Epithelial cell of proximal tubule (primary cell): ENCODE measurements at regions not wholly inside any gene's neighbourhood (a gene's known extent, or its start where the extent isn't known, plus 50 kb on each side); places are given as distances from the start of the nearest gene placed in this dataset.

Experiments used
- DNase-seq: peaks from one replicate; pipeline ENCODE4 v3.0.0-alpha.2; 2011; ENCODE audit warnings: low read depth
- H3K4me3 ChIP-seq: 2 replicates; pipeline ENCODE4 v1.5.1; 2011; ENCODE audit warnings: low read depth, mild to moderate bottlenecking, low read length
- TF ChIP-seq, protein P1 (sequence below): conservative IDR thresholded peaks from 2 replicates; pipeline ENCODE4 v1.5.1; 2012; ENCODE audit warnings: low read depth, mild to moderate bottlenecking, low read length

DNA sequence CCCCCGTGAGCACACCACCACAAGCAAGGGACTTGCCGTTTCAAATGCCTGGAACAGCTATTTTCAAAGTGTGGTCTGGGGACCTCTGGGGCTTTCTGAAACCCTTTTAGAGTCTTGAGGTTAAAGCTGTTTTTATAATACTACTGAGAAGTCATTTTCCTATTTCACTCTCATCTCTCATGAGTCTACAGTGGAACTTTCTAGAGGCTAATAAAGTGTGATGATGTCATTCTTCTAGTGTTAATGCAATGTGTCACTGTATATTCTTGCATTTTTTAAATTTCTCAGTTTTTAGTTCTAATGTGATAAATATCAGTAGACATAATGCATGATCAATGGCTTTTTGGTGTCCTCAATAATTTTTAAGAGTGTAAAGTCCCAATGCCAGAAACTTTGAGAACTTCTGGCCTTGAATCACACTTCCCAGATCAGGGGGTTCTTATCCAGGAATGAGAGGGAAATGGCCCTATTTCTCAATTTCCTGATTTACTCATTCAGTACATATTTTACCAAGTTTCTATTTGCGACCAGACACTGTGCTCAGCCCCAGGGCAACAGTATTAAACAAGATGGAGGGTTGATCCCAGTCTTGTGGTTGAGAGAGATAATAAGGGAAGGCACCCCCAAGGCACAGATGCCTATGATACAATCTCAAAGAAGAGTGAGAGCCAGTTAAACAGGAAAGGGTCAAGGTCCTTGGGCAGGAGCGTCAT is 444.0 kb downstream of the HS3ST3B1 start:
- no peak overlapping the region for H3K4me3 ChIP-seq
- DNase-seq = no peak
- TF ChIP-seq, protein P1, sequence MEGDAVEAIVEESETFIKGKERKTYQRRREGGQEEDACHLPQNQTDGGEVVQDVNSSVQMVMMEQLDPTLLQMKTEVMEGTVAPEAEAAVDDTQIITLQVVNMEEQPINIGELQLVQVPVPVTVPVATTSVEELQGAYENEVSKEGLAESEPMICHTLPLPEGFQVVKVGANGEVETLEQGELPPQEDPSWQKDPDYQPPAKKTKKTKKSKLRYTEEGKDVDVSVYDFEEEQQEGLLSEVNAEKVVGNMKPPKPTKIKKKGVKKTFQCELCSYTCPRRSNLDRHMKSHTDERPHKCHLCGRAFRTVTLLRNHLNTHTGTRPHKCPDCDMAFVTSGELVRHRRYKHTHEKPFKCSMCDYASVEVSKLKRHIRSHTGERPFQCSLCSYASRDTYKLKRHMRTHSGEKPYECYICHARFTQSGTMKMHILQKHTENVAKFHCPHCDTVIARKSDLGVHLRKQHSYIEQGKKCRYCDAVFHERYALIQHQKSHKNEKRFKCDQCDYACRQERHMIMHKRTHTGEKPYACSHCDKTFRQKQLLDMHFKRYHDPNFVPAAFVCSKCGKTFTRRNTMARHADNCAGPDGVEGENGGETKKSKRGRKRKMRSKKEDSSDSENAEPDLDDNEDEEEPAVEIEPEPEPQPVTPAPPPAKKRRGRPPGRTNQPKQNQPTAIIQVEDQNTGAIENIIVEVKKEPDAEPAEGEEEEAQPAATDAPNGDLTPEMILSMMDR = no peak

DNA sequence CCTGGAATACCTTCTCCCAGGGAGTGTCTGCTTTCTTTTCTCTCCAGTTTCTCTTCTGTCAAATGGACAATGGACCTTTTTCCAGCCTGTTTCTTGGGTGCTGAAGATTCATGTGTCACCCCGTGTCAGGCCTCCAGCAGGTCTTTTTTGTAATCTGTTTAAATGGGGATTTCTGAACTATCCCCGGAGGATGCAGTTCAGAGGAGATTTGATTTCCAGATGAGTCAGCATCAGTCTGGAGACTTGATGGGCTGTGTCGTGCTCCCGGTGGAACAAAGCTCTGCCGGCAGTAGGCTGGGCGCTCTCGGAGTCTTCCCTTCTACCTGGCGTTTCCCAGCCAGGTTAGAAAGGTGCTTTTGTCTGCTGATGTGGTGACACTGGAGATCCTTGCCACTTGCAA is 440.6 kb downstream of the HS3ST3B1 start:
- TF ChIP-seq, protein P1 = no peak
- H3K4me3 ChIP-seq = no peak overlapping the region
- no peak for DNase-seq

DNA sequence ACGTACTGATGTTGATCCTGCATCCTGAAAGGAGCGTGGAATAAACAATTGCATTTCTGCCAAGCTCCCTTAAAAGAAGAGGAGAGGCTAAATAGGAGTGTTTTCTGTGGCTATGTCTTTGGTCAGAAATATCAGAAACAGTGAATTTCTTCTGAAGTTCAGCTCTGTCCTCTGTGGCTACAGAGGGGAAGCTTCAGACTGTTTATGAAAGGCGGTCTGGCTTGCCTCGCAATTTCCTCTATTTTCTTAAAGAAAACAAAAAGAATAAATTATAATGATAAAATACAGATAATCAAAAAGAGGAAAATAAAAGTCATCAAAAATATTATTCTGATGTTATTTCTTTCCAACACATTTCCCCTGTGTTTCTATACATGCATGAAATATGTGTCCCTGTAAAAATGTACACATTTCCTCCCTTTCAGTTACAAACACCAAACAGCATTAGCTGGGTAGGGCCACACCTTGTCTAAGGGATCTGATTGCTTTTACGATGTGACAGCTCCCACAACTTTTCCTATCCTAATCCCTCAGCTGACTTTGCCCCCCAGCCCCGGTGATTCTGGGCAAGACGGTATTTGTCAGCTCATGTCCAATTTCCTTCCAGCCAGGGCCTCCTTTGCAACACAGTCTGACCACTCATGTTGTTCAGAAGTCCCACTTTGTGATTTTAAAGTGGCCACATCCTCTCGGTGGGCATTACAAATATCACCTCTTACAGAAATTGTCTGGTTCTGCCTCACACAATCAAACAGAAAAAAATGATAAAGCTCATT is 439.0 kb downstream of the HS3ST3B1 start:
- H3K4me3 ChIP-seq = no peak overlapping the region
- TF ChIP-seq, protein P1 = no peak
- DNase-seq = no peak

DNA sequence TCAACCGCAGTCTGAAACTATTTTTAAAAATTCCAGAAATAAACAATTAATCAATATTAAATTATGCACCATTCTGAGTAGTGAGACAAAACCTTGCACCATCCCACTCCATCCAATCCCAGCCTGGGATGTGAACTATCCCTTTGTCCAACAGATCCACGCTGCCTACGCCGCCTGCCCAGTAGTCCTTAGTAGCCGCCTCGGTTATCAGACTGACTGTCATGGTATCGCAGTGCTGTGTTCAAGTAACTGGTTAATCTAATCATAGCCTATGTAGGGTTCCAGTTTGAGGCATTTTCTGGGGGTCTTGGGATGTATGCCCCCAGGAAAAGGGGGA is 437.7 kb downstream of the HS3ST3B1 start:
- DNase-seq = no peak
- TF ChIP-seq, protein P1 = no peak
- no peak overlapping the region for H3K4me3 ChIP-seq

DNA sequence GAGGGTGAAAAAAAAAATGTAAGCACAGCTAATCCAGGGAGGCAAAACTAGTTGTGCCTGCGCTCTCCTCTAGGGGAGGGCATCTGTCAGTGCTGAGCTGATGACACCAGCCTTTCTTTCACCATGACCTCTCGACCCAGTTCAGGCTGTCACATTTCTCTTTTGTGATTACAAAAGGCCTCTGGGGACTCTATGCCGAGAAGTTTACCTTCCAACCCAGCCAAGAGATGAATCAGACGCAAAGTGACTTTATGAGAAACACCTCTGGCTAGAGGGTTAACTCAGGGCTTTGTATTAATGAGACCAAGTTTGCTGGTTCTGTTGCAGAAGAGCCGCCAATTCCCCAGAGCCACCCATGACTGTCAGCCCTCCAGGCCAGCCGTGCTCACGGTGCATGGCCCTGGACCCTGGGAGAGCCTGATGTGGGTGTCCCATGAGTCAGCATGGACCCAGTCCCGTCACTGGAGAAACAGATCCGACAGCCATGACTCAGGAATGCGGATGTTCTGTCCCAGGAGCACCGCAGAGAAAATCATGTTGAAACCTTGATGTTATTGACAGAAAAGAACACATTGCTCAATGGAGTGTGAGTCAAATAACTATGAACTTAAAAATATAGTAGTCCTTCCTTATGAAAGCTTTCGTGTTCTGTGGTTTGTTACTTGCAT is 437.2 kb downstream of the HS3ST3B1 start:
- TF ChIP-seq, protein P1 = no peak
- peak; percentile 9 for DNase-seq
- no peak overlapping the region for H3K4me3 ChIP-seq

DNA sequence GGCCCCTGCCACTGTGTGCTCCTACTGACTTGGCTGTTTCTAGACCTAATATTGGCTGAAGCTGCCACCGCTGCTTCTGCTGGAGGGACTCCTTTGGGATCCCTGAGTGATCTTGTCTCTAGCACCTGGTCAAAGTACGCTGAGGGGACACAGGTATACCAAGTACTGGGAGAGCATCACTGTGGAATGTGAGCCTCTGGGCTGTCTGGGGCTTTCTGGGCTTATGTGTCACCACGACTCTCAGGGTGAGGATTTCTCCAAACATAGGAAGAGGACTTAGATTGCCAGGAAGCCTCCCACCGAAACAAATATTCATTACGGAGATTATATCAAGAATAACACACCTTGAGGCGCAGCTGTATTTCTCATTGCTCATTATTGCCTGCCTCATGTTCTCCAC is 435.8 kb downstream of the HS3ST3B1 start:
- TF ChIP-seq, protein P1 = no peak
- no peak overlapping the region for H3K4me3 ChIP-seq
- DNase-seq = no peak
